VCaP (cell line): ENCODE measurements at regions not wholly inside any gene's neighbourhood (a gene's known extent, or its start where the extent isn't known, plus 50 kb on each side); places are given as distances from the start of the nearest gene placed in this dataset.

Source experiments
- H3K27ac ChIP-seq: fragments of 450-650 bp; 2 replicates; pipeline ENCODE4 v1.5.1; 2017
- CTCF ChIP-seq: fragments of 450-650 bp; conservative IDR thresholded peaks from 2 replicates; pipeline ENCODE4 v1.5.1; 2017; ENCODE audit warnings: mild to moderate bottlenecking, moderate library complexity

GRCh38 chr3:13245615-13245978 is 172.4 kb upstream of the IQSEC1 start:
- no peak for TF ChIP-seq CTCF
- H3K27ac ChIP-seq = no peak overlapping the region

DNA sequence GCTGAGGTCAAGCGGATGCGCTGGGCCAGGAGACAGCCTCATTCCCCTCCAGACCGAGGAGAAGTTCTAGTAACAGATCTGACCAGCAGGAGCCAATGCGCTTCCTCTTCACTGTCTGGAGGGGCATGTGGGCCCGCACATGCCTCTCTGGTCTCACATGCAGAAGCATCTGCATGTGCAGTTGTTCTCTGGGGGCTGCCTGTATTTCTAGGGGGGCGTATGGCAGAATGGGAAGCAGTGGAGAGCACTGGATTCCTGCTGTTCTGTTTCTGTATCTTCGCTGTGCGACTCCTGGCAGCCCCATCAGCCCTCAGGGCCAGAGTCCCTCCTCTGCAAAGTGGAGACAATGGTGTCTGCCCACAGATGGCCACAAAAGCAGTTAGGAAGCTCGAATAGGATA is 170.4 kb upstream of the IQSEC1 start:
- no peak for TF ChIP-seq CTCF
- H3K27ac ChIP-seq = no peak overlapping the region

DNA sequence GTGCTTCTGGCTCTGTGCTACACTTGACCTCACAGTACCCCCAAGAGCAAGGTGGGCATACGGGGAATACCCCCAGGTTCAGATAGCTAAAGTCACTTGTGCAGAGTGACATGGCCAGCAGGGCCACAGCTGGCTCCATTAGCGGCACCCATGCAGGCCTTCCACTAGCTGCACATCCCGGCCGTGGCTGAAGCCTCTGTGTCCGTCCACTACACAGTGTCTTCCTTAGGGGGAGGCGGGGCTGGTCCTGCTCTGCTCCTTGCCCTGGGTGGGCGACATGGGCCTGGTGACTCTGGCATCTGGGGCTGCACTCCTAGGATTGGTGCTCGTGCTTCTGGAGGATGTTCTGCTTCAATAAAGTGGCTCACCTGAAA is 169.1 kb upstream of the IQSEC1 start:
- TF ChIP-seq CTCF = no peak
- no peak overlapping the region for H3K27ac ChIP-seq

DNA sequence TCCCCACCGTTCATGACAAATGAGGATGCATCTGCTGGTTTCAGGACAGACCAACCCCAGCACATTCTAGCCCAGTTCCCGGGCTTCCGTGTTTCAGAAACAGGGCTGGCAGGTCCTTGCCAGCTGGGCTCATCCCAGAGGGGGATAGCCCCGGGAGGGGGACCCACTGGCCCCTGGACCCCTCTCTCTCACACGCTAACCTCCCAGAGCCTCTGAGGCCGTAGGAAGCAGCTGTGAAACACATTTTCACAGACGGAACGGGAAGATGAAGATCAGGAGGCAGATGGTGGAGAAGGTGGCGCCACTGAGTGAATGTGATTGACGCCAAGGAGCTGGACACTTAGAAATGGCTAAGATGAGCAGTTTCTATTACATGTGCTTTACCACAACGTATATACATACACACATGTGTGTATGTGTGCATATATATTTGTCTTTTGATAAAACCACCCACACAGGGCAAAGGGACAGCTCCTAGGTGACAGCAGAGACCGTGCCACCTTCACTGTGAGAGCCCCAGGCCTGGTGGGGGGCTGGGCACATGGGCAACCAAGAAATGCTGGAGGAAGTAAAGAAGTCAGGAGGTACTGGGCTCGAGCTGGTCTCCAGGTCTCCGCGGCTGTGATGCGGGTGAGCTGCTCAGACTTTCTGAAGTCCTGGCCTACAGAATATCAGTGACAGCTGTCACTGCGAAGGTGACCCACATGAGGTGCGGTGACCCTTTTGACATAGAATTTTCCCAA is 168.6 kb upstream of the IQSEC1 start:
- no peak for TF ChIP-seq CTCF
- H3K27ac ChIP-seq = no peak overlapping the region

- no peak overlapping the region for H3K27ac ChIP-seq
Measured at GRCh38 chr3:13240928-13241618, 167.8 kb upstream of the IQSEC1 start.

GRCh38 chr3:13239467-13239760 is 166.2 kb upstream of the IQSEC1 start:
- no peak for TF ChIP-seq CTCF

More at GRCh38 chr3:13240928-13241618, 167.8 kb upstream of the IQSEC1 start:
- TF ChIP-seq CTCF = no peak

DNA sequence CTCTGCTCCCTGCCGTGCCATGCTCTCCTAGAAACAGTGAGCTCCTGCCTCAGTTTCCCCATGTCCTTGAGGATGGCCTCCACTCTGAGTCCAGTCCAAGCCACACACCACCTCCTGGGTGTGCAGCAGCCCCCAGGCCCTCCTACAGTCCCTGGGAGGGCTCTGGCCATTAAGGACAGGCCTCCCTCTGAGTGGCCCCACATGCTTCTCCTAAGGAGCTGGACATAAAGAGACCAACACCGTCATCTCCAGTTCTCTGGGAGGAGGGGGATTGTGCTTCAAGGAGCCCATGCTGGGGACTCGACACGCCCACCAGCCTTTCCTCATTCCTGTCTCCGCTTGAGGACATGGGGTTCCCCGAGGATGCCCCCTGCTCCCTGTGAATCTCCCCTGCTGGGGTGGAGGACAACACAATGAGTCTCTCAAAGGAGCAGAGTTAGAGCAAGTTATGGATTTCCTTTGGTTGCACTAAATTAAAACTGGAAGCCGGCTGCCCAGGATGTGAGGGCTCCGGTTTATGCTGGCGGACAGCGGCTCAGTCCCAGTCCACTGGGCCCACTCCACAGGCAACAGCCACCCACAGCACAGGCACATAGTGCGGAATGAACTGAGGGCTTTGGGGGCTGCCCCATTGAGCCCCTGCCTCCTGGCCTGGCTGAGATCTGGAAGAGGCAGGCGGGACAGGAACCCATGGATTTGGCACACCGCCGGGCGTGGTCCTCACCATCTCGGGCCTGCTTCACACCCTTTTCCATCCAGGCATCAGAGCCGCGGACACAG is 165.6 kb upstream of the IQSEC1 start:
- H3K27ac ChIP-seq = no peak overlapping the region
- no peak for TF ChIP-seq CTCF

More at GRCh38 chr3:13239467-13239760, 166.2 kb upstream of the IQSEC1 start:
- no peak overlapping the region for H3K27ac ChIP-seq
